ENCODE measurements at regions not wholly inside any gene's neighbourhood (a gene's known extent, or its start where the extent isn't known, plus 50 kb on each side); places are given as distances from the start of the nearest gene placed in this dataset.

- DNase-seq = no peak
- H3K4me1 Mint-ChIP-seq (ENCODE audit: low read depth) = no peaks in the 10 kb centered on the region
- no peak overlapping the region for H3K4me3 Mint-ChIP-seq
- H3K27me3 Mint-ChIP-seq (ENCODE audit: low read depth) = no peaks in the 10 kb centered on the region
- H3K9me3 Mint-ChIP-seq (ENCODE audit: insufficient read depth) = no peaks in the 10 kb centered on the region
- H3K27ac Mint-ChIP-seq = no peak overlapping the region
- no peaks in the 10 kb centered on the region for H3K36me3 Mint-ChIP-seq (ENCODE audit: low read depth)
- POLR2A ChIA-PET = no interaction called here
- ATAC-seq = no peak
- CTCF ChIA-PET = no interaction called here
Observed at GRCh38 chr12:20257311-20257710, 111.0 kb upstream of the PDE3A start.

- Mint-ChIP-seq H3K36me3 (ENCODE audit: low read depth) (no peaks in the 10 kb centered on the region), H3K9me3 (ENCODE audit: insufficient read depth) (no peaks in the 10 kb centered on the region), H3K4me3 (no peak overlapping the region), H3K4me1 (ENCODE audit: low read depth) (no peaks in the 10 kb centered on the region), H3K27me3 (ENCODE audit: low read depth) (no peaks in the 10 kb centered on the region), H3K27ac (no peak overlapping the region)
- ChIA-PET POLR2A (no interaction called here), CTCF (no interaction called here)
- ATAC-seq (no peak), DNase-seq (no peak)
Observed at GRCh38 chr12:20259786-20260185, 108.6 kb upstream of the PDE3A start.

- peaks cover 4% of the 10 kb centered on the region for H3K9me3 Mint-ChIP-seq (ENCODE audit: insufficient read depth)
- H3K36me3 Mint-ChIP-seq (ENCODE audit: low read depth) = no peaks in the 10 kb centered on the region
- ChIA-PET CTCF (no interaction called here), POLR2A (no interaction called here)
- no peak overlapping the region for H3K4me3 Mint-ChIP-seq
- H3K27ac Mint-ChIP-seq = no peak overlapping the region
- ATAC-seq (no peak), DNase-seq (no peak)
- H3K27me3 Mint-ChIP-seq (ENCODE audit: low read depth) = no peaks in the 10 kb centered on the region
- H3K4me1 Mint-ChIP-seq (ENCODE audit: low read depth) = no peaks in the 10 kb centered on the region
Observed at GRCh38 chr12:20260851-20261250, 107.5 kb upstream of the PDE3A start.

- Mint-ChIP-seq H3K27me3 (ENCODE audit: low read depth) (no peaks in the 10 kb centered on the region), H3K4me3 (no peak overlapping the region), H3K9me3 (ENCODE audit: insufficient read depth) (peaks cover 4% of the 10 kb centered on the region), H3K4me1 (ENCODE audit: low read depth) (no peaks in the 10 kb centered on the region), H3K36me3 (ENCODE audit: low read depth) (no peaks in the 10 kb centered on the region), H3K27ac (no peak overlapping the region)
- ATAC-seq (no peak), DNase-seq (no peak)
- ChIA-PET CTCF (no interaction called here), POLR2A (no interaction called here)
Observed at GRCh38 chr12:20262119-20262518, 106.2 kb upstream of the PDE3A start.

- CTCF ChIA-PET = no interaction called here
- Mint-ChIP-seq H3K4me3 (no peak overlapping the region), H3K27me3 (ENCODE audit: low read depth) (no peaks in the 10 kb centered on the region), H3K9me3 (ENCODE audit: insufficient read depth) (peaks cover 4% of the 10 kb centered on the region), H3K36me3 (ENCODE audit: low read depth) (no peaks in the 10 kb centered on the region), H3K27ac (no peak overlapping the region), H3K4me1 (ENCODE audit: low read depth) (no peaks in the 10 kb centered on the region)
- DNase-seq (no peak), ATAC-seq (no peak)
- POLR2A ChIA-PET = no interaction called here
Observed at GRCh38 chr12:20264026-20264425, 104.3 kb upstream of the PDE3A start.

- no peak overlapping the region for H3K4me3 Mint-ChIP-seq
- CTCF ChIA-PET = no interaction called here
- peaks cover 4% of the 10 kb centered on the region for H3K9me3 Mint-ChIP-seq (ENCODE audit: insufficient read depth)
- POLR2A ChIA-PET = no interaction called here
- H3K27ac Mint-ChIP-seq = no peak overlapping the region
- H3K36me3 Mint-ChIP-seq (ENCODE audit: low read depth) = no peaks in the 10 kb centered on the region
- H3K4me1 Mint-ChIP-seq (ENCODE audit: low read depth) = no peaks in the 10 kb centered on the region
- no peak for DNase-seq
- ATAC-seq = no peak
- no peaks in the 10 kb centered on the region for H3K27me3 Mint-ChIP-seq (ENCODE audit: low read depth)
Observed at GRCh38 chr12:20264608-20265114, 103.7 kb upstream of the PDE3A start.

- H3K9me3 Mint-ChIP-seq (ENCODE audit: insufficient read depth) = peaks cover 4% of the 10 kb centered on the region
- H3K4me1 Mint-ChIP-seq (ENCODE audit: low read depth) = no peaks in the 10 kb centered on the region
- H3K36me3 Mint-ChIP-seq (ENCODE audit: low read depth) = no peaks in the 10 kb centered on the region
- no peak for ATAC-seq
- no peaks in the 10 kb centered on the region for H3K27me3 Mint-ChIP-seq (ENCODE audit: low read depth)
- CTCF ChIA-PET = no interaction called here
- no peak for DNase-seq
- no peak overlapping the region for H3K27ac Mint-ChIP-seq
- POLR2A ChIA-PET = no interaction called here
- no peak overlapping the region for H3K4me3 Mint-ChIP-seq
Observed at GRCh38 chr12:20268121-20268732, 100.1 kb upstream of the PDE3A start.

GRCh38 chr12:20268771-20269170, 99.6 kb upstream of the PDE3A start:
- CTCF ChIA-PET = no interaction called here
- Mint-ChIP-seq H3K27me3 (ENCODE audit: low read depth) (no peaks in the 10 kb centered on the region), H3K4me3 (no peak overlapping the region), H3K36me3 (ENCODE audit: low read depth) (no peaks in the 10 kb centered on the region), H3K4me1 (ENCODE audit: low read depth) (no peaks in the 10 kb centered on the region), H3K9me3 (ENCODE audit: insufficient read depth) (peaks cover 4% of the 10 kb centered on the region), H3K27ac (no peak overlapping the region)
- DNase-seq (no peak), ATAC-seq (no peak)
- POLR2A ChIA-PET = no interaction called here

- peaks cover 4% of the 10 kb centered on the region for H3K9me3 Mint-ChIP-seq (ENCODE audit: insufficient read depth)
- CTCF ChIA-PET = no interaction called here
Observed at GRCh38 chr12:20269337-20270067, 98.8 kb upstream of the PDE3A start.

GRCh38 chr12:20270557-20270956, 97.8 kb upstream of the PDE3A start:
- DNase-seq (no peak), ATAC-seq (no peak)
- no peaks in the 10 kb centered on the region for H3K27me3 Mint-ChIP-seq (ENCODE audit: low read depth)
- no peaks in the 10 kb centered on the region for H3K36me3 Mint-ChIP-seq (ENCODE audit: low read depth)
- POLR2A ChIA-PET = no interaction called here
- H3K9me3 Mint-ChIP-seq (ENCODE audit: insufficient read depth) = peaks cover under 1% of the 10 kb centered on the region
- no peak overlapping the region for H3K4me3 Mint-ChIP-seq
- no peaks in the 10 kb centered on the region for H3K4me1 Mint-ChIP-seq (ENCODE audit: low read depth)
- no peak overlapping the region for H3K27ac Mint-ChIP-seq
- CTCF ChIA-PET = no interaction called here

More at GRCh38 chr12:20269337-20270067, 98.8 kb upstream of the PDE3A start:
- ATAC-seq (no peak), DNase-seq (no peak)
- POLR2A ChIA-PET = no interaction called here
- no peaks in the 10 kb centered on the region for H3K27me3 Mint-ChIP-seq (ENCODE audit: low read depth)
- no peaks in the 10 kb centered on the region for H3K4me1 Mint-ChIP-seq (ENCODE audit: low read depth)
- H3K36me3 Mint-ChIP-seq (ENCODE audit: low read depth) = no peaks in the 10 kb centered on the region
- H3K27ac Mint-ChIP-seq = no peak overlapping the region
- H3K4me3 Mint-ChIP-seq = no peak overlapping the region

GRCh38 chr12:20272161-20272560, 96.2 kb upstream of the PDE3A start:
- Mint-ChIP-seq H3K4me1 (ENCODE audit: low read depth) (no peaks in the 10 kb centered on the region), H3K4me3 (no peak overlapping the region), H3K27ac (no peak overlapping the region), H3K9me3 (ENCODE audit: insufficient read depth) (no peaks in the 10 kb centered on the region), H3K36me3 (ENCODE audit: low read depth) (no peaks in the 10 kb centered on the region), H3K27me3 (ENCODE audit: low read depth) (no peaks in the 10 kb centered on the region)
- DNase-seq (no peak), ATAC-seq (no peak)
- POLR2A ChIA-PET = no interaction called here
- CTCF ChIA-PET = no interaction called here

- no peak for ATAC-seq
- Mint-ChIP-seq H3K4me1 (ENCODE audit: low read depth) (no peaks in the 10 kb centered on the region), H3K36me3 (ENCODE audit: low read depth) (no peaks in the 10 kb centered on the region), H3K9me3 (ENCODE audit: insufficient read depth) (no peaks in the 10 kb centered on the region), H3K27me3 (ENCODE audit: low read depth) (no peaks in the 10 kb centered on the region), H3K4me3 (no peak overlapping the region), H3K27ac (no peak overlapping the region)
- no peak for DNase-seq
- ChIA-PET CTCF (no interaction called here), POLR2A (no interaction called here)
Observed at GRCh38 chr12:20272801-20273200, 95.5 kb upstream of the PDE3A start.

GRCh38 chr12:20274008-20274407, 94.3 kb upstream of the PDE3A start:
- POLR2A ChIA-PET = no interaction called here
- H3K27me3 Mint-ChIP-seq (ENCODE audit: low read depth) = no peaks in the 10 kb centered on the region
- H3K27ac Mint-ChIP-seq = no peak overlapping the region
- H3K4me1 Mint-ChIP-seq (ENCODE audit: low read depth) = no peaks in the 10 kb centered on the region
- no peak overlapping the region for H3K4me3 Mint-ChIP-seq
- no peaks in the 10 kb centered on the region for H3K9me3 Mint-ChIP-seq (ENCODE audit: insufficient read depth)
- DNase-seq = no peak
- CTCF ChIA-PET = no interaction called here
- ATAC-seq = no peak
- no peaks in the 10 kb centered on the region for H3K36me3 Mint-ChIP-seq (ENCODE audit: low read depth)

Measured in activated CD8-positive, alpha-beta T cell treated with anti-CD3 and anti-CD28 coated beads, Interleukin-2, amount 10 ng/mL, durations not matched to agents 7 days and 5 days (primary cell).